Epithelial cell of prostate (primary cell): ENCODE measurements at regions not wholly inside any gene's neighbourhood (a gene's known extent, or its start where the extent isn't known, plus 50 kb on each side); places are given as distances from the start of the nearest gene placed in this dataset.

Source experiments
- DNase-seq: peaks from one replicate; pipeline ENCODE4 v3.0.0-alpha.2; 2011; ENCODE audit warnings: low read depth, low spot score
- H3K27ac ChIP-seq: fragments of 450-650 bp; 2 replicates; pipeline ENCODE4 v1.5.1; 2017; ENCODE audit warnings: mild to moderate bottlenecking

GRCh38 chr5:3542769-3543168, 52.9 kb upstream of the IRX1 start:
- DNase-seq, result no peak
- no peak overlapping the region for H3K27ac ChIP-seq

GRCh38 chr5:3542158-3542557, 53.5 kb upstream of the IRX1 start:
- no peak overlapping the region for H3K27ac ChIP-seq
- no peak for DNase-seq

- DNase-seq, result no peak
- H3K27ac ChIP-seq, result no peak overlapping the region
Measured at GRCh38 chr5:3538886-3539285, 56.7 kb upstream of the IRX1 start.

- DNase-seq, result no peak
- H3K27ac ChIP-seq, result no peak overlapping the region
Measured at GRCh38 chr5:3537942-3538341, 57.7 kb upstream of the IRX1 start.

DNA sequence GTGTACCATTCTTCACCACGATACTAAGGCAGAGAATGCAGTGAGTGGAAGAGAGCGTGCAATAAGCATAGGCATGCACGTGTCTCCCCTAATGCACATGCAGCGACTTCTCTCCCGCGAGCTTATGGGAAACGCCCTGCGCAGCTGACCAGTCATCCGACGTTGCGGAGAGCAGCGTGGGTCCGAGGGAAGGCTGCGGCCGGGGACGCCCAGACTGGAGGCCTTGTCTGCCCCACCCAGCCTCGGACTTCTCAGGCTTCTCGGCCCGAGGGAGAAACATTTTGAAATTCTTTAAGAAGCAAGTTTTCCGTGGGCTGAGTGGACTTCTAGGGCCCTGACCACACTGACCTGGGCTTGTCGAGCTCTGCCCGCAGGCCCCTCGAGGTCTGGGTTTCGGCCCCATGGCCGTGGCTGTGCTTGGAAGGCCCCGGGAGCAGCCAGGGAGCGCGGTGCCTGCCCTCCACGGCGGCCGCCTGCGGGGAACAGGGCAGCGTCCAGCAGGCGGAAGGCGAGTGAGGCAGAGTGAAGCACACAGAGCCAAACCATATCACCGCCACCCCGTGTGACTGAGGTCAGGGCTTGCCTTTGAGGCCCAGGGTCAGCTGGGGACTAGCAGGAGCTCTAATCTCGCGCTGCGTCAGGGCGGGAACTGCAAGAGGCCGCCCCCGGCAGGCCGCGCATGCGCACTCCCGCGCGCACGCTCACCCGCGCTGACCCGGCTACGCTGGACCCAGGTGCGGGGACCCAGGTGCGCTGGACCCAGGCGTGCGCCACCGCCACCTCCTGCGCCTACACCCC, 60.0 kb upstream of the IRX1 start:
- H3K27ac ChIP-seq, result no peak overlapping the region
- DNase-seq, result no peak

- no peak for DNase-seq
Measured at GRCh38 chr5:3534997-3535396, 60.6 kb upstream of the IRX1 start.

GRCh38 chr5:3531320-3531986, 64.2 kb upstream of the IRX1 start:
- H3K27ac ChIP-seq, result no peak overlapping the region
- no peak for DNase-seq

More at GRCh38 chr5:3534997-3535396, 60.6 kb upstream of the IRX1 start:
- no peak overlapping the region for H3K27ac ChIP-seq

- DNase-seq, result no peak
- no peak overlapping the region for H3K27ac ChIP-seq
Measured at GRCh38 chr5:3530251-3530650, 65.4 kb upstream of the IRX1 start.

GRCh38 chr5:3526551-3527185, 69.0 kb upstream of the IRX1 start:
- H3K27ac ChIP-seq, result no peak overlapping the region
- no peak for DNase-seq

- DNase-seq, result no peak
- no peak overlapping the region for H3K27ac ChIP-seq
Measured at GRCh38 chr5:3522491-3522890, 73.1 kb upstream of the IRX1 start.

DNA sequence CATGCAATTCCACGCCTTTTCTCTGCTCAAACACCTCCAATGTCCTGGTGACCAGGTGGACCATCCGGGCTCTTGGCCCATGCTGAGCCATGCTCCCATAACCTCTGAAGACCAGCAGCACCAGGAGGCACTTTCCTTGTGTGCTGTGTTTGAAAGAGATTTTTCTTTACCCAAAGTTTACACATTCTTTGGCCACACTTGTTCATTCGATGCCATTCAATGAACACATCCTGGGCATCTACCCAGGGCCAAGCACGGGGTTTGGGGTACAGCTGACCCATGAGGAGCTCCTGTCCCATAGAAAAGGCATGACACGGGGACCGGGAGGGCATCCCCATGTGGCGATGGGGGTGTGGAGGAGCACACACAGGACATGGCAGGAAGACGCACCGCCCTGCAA, 77.1 kb upstream of the IRX1 start:
- H3K27ac ChIP-seq, result no peak overlapping the region
- DNase-seq, result no peak

DNA sequence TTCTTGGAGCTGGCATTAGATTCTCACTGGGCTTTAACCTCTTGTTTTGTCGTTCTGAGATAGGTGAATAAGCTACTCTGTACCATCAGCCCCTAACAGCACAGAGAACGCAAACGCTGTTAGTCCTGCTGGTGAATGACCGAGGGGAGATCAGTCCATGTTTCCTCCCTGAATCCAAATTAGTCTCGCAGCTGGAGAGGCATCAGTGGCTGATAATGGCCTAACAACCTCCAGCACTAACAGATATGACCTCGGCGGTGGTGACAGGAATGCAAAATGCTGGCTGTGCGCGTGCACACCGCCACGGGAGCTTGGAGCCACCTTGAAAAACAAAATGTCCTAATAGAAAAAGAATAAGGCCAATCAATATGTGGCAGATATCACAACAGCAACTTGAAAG, 77.6 kb upstream of the IRX1 start:
- no peak overlapping the region for H3K27ac ChIP-seq
- no peak for DNase-seq

DNA sequence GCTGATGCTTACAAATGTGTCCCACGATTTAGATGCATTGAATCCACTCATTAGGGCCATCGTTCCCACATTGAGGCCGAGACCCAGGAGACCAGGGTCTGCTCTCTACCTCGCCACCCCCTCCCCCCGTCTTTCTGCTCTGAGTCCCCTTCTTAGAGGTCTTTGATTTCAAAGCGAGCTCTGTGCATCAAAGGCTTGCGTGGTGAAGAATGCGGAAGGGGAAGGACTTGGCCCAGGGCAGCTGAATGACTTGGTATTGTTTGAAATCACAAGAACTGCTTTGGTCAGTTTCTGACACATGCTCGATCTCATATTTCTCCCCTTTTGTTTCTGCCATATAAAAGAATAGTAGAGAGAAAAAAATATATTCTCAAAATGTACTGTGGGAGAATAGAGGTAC, 78.3 kb upstream of the IRX1 start:
- DNase-seq, result no peak

GRCh38 chr5:3512361-3513095, 83.1 kb upstream of the IRX1 start:
- no peak overlapping the region for H3K27ac ChIP-seq
- no peak for DNase-seq

More for the DNA sequence above, 78.3 kb upstream of the IRX1 start:
- H3K27ac ChIP-seq, result no peak overlapping the region

- DNase-seq, result no peak
- no peak overlapping the region for H3K27ac ChIP-seq
Measured at GRCh38 chr5:3511934-3512333, 83.7 kb upstream of the IRX1 start.

DNA sequence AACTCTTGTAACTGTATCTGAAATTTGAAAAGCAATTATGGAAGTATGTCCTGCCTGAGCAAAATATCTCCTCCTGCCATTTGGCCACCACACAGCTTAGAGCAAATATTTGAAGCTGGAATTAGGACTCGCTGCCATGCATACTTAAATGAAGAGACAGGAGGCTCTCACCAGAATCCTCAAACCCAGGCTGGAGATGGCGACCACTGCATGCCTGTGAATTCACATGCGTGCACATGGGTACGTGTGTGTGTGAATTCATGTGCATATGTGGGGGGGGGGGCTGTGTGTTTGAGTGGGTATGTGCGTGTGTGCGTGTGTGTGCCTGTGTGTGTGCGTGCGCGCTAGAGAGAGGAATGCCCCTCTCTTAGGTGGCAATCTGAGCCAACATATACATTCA, 84.1 kb upstream of the IRX1 start:
- no peak overlapping the region for H3K27ac ChIP-seq
- no peak for DNase-seq

DNA sequence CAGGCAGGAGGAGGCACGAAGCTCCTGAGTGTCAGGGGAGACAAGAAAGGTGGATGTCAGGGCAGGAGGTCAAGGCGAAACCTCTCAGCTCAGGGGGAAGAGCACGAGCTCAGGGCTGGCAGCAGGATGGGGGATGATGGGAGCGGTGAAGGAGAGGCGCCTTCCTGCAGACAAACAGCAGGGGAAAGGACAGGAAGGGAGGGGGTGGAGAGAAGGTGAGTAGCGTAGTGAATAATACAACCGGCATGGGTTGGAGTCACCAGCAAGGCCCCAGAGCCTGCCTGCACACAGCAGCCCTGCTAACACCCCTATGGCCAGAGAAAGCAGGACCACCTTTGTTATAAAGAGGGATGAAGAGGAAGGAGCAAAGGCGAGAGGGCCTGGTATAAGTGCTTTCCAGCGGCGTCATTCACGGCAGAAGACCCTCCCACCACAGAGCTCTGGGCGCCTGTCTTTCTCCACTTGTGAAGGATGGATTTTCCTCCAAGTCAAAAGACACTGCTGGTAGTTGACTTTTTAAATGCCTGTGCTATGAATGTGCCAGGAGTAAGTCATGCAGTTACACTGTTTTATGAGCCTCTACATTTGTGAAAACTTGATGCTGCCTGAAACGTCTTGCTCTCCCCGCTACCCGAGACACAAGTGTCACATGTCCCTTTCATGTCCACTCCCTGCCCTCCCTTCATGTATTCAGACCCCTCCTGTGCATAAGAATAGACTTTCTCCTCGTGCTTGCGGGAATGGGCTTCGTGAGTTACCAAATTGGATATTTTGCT, 84.8 kb upstream of the IRX1 start:
- no peak for DNase-seq
- H3K27ac ChIP-seq, result no peak overlapping the region

- no peak overlapping the region for H3K27ac ChIP-seq
- no peak for DNase-seq
Measured at GRCh38 chr5:3509290-3509689, 86.3 kb upstream of the IRX1 start.

DNA sequence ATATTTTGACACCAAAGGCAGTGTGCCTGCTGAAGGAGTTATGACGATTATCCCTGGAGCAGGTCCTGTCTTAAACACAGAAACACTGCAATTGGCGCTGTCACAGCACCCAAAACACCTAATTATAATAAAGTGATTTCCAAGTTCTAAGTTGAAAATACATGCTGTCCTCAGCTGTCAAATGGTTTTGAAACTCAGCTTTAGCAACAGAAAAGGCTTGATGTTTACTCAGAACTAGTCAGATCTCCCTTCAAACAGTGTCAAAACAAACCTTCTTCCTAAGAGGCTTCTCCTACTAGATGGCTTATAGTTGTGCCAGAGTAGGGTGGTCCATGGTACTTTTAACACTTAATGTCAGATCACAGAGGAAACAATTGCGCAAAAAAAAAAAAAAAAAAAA, 87.2 kb upstream of the IRX1 start:
- H3K27ac ChIP-seq, result no peak overlapping the region
- no peak for DNase-seq

DNA sequence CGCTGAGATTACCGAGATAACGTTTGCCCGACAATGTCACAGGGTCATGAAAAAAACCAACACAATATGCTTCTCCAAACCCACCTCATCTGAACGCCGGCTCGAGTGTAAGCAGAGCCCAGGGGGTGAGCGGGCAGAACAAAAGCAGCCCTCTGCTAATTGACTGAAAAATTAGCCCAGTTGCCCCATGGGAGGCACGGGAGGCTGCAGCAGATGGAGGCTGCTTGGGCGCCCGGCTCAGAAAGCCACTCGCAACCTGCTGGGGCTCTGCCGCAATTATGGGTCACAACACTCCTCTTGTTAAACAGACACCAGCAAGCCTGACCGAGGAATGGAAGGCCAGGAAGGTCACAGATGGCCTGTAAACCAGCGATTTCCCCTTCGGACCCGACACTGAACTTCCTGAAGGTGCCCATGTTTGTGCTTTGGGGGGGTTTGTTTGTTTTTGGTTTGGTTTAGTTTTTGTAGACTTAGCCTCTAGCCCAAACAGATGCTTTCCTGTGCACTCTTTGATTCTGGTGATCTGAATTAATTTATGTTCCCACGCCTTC, 104.6 kb upstream of the IRX1 start:
- no peak for DNase-seq
- no peak overlapping the region for H3K27ac ChIP-seq
